ENCODE measurements at regions not wholly inside any gene's neighbourhood (a gene's known extent, or its start where the extent isn't known, plus 50 kb on each side); places are given as distances from the start of the nearest gene placed in this dataset.

DNA sequence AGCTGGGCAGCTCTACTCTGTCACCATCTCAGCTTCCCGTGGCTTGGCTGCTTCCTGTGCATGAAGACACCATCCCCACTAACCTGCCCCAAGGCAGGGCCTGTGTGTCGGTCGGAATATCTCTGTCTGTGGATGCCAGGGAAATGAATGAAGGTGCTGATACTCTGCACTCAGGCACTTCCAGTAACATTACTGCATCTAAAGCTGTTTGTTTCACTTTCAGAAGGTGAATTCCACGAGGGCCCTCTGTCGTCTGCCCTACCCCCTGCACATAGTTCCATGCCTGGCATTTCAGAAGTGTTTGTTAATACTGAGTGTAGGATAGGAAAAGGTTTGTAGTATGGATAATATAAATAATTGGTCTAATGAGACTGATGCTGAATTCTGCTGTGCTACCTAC lies 114.7 kb upstream of the GMDS start:
- TF ChIP-seq, protein P1, sequence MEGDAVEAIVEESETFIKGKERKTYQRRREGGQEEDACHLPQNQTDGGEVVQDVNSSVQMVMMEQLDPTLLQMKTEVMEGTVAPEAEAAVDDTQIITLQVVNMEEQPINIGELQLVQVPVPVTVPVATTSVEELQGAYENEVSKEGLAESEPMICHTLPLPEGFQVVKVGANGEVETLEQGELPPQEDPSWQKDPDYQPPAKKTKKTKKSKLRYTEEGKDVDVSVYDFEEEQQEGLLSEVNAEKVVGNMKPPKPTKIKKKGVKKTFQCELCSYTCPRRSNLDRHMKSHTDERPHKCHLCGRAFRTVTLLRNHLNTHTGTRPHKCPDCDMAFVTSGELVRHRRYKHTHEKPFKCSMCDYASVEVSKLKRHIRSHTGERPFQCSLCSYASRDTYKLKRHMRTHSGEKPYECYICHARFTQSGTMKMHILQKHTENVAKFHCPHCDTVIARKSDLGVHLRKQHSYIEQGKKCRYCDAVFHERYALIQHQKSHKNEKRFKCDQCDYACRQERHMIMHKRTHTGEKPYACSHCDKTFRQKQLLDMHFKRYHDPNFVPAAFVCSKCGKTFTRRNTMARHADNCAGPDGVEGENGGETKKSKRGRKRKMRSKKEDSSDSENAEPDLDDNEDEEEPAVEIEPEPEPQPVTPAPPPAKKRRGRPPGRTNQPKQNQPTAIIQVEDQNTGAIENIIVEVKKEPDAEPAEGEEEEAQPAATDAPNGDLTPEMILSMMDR (IDR thresholded peaks at IDR 0.05; ENCODE audit: low read depth, low read length) = no peak
- no peak for DNase-seq (ENCODE audit: extremely low read depth, low read depth)

DNA sequence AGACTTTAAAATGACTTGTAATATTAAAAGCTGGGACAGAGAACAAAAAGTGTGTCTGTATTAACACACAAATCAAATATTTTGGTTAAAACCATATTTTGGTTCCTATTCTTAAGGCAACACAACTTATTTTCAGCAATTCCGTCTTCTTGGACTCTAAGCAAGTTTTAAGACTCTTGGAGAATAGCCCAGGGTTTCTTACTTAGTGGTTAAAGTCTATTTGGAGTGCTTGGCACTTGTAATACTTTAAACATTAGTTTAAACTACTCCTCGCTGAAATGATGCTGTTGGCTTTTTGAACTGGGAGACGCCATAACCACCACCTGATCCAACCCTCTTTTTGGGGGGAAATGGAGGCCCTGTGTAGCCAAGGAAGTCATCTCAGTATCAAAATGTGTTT lies 109.7 kb upstream of the GMDS start:
- DNase-seq (ENCODE audit: extremely low read depth, low read depth) = no peak
- TF ChIP-seq, protein P1 (IDR thresholded peaks at IDR 0.05; ENCODE audit: low read depth, low read length) = no peak

DNA sequence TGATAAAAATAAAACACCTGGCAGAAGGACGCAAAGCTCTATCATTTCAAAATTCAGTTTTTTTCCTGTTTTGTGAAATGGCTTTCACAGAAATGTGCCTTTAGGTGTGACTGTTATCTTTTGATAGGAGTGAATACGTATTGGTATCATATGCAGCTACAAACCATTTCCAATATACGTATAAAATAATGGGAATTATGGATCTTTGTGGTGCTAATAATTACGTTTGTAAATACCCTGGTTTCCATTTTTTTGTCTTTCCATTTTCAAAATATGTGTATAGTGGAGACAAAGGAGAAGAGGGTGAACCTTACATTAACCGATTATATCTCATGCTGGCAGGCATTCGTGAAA lies 108.7 kb upstream of the GMDS start:
- TF ChIP-seq, protein P1 (IDR thresholded peaks at IDR 0.05; ENCODE audit: low read depth, low read length) = no peak
- DNase-seq (ENCODE audit: extremely low read depth, low read depth) = no peak

DNA sequence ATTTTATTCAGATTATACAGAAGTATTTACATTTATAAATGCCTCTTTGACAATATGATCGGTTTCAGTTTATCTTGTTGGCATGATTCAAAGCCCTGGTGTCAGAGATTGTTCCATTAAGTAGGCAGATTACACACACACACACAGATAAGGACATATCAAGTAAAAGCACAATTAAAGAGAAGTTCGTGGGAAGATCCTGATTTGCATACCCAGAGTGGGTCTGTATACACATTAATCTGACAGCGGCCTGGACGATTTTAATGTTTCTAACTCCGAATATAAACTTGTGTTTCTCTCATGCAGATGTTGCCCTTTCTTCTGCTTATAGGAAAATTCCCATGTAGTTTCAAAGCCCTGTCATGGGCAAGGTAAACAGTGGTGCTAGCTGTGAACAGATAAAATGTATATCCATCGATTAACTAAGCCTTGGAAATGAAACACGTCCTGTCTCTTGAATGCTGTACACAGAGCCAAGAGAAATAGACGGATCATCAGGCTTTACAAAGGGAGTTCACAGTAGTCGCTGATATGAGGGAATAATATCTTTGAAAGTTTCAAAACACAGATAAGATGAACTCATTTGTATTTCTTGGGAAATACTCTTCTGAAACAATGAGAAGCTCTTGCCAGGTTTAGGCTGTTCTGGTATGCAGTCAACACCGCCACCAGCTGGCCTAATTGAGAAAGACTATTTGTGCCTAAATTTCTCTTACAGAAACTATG lies 108.2 kb upstream of the GMDS start:
- peak; percentile 41 for DNase-seq (ENCODE audit: extremely low read depth, low read depth)
- TF ChIP-seq, protein P1 (IDR thresholded peaks at IDR 0.05; ENCODE audit: low read depth, low read length) = peak; percentile 77

DNA sequence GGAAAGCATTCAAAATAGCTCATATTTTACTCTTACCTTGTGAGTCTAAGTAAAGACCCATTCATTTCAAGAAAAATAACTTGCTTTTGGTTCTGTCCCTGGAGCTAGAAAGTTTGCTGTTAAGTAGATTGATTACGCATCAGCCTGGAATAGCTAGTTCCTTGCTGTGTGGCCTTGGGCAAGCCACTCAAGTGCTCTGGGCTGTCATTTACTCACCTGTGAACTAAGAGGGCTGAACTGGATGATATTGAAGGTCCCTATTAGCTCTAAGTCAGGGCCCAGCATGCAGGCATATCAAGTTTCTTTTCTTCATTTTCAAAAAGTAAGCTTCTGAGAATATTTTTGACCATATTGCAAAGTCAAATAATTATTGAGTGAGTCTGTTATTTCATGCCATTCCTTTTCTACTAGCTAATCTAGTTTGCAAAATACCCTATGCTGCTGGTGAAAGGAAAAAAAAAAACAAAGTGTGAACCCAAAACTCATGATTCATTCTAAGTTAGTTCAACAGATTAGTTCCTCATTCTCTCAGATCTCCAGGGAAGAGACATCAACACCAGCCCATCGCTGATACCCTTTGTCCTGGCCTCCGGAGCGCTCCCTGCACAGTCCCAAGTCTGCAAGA lies 106.5 kb upstream of the GMDS start:
- no peak for DNase-seq (ENCODE audit: extremely low read depth, low read depth)
- TF ChIP-seq, protein P1 (IDR thresholded peaks at IDR 0.05; ENCODE audit: low read depth, low read length) = no peak

DNA sequence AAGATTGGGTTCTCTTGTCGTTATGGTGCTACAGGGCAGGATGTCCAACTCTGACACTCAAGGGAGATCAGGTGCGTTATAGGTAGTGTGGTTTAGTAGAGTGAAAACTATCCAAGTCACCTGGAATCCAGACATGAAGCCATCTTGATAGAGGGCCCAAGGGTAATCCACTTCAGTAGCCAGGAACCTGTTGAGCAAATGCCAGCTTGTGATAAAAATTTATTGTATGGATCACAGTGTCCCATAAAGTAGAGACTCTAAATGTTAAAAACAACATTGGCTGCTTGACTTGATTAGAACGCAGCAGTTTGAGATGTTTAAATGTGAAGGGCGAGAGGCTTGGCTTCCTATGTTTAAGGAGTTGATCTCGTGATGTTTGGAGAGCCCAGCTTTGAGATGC lies 105.7 kb upstream of the GMDS start:
- DNase-seq (ENCODE audit: extremely low read depth, low read depth) = no peak
- TF ChIP-seq, protein P1 (IDR thresholded peaks at IDR 0.05; ENCODE audit: low read depth, low read length) = no peak

DNA sequence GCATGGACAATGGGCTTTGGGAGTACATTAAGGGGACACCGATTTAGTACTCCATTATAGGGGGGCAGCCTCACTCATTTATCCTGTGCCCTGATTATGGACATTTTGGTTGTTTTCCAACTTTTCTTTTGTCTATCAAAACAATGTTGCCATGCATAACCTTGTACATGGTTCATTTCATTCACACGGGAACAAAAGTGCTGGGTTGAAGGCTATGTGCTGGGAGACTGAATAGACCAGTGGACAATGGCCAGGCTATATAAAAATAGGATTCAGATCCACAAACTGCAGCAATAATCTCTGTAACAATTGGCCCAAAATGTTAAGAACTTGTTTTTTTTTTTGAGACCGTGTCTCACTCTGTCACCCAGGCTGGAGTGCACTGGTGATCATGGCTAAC lies 100.7 kb upstream of the GMDS start:
- DNase-seq (ENCODE audit: extremely low read depth, low read depth) = no peak
- TF ChIP-seq, protein P1 (IDR thresholded peaks at IDR 0.05; ENCODE audit: low read depth, low read length) = no peak

Data from AG09319 (cell line).